Uterus (tissue), 3 donors: ENCODE measurements at regions not wholly inside any gene's neighbourhood (a gene's known extent, or its start where the extent isn't known, plus 50 kb on each side); places are given as distances from the start of the nearest gene placed in this dataset.

Experiments used
- DNase-seq, 2 donors: peaks; one replicate each; pipeline ENCODE4 v3.0.0-alpha.2; 2019 to 2020
- H3K27ac ChIP-seq, 2 donors: fragments of 200-600 bp; sonication (generic); 1 replicate in 1 of 2; 2 replicates in 1 of 2; pipeline ENCODE4 v1.5.1; 2016 to 2018
- H3K27me3 ChIP-seq, 2 donors: fragments of 200-600 bp; sonication (generic); one replicate each; pipeline ENCODE4 v1.5.1; 2018 to 2019; ENCODE audit warnings: control low read depth in 1 of 2
- H3K36me3 ChIP-seq, 2 donors: fragments of 200-600 bp; sonication (generic); one replicate each; pipeline ENCODE4 v1.5.1; 2019; ENCODE audit warnings: control low read depth in 1 of 2
- H3K4me1 ChIP-seq, 2 donors: fragments of 200-600 bp; sonication (generic); one replicate each; pipeline ENCODE4 v1.5.1; 2018 to 2019; ENCODE audit warnings: control low read depth in 1 of 2
- H3K4me3 ChIP-seq, 2 donors: fragments of 200-600 bp; sonication (generic); 1 replicate in 1 of 2; 2 replicates in 1 of 2; pipeline ENCODE4 v1.5.1; 2018 to 2019; ENCODE audit warnings: mild to moderate bottlenecking in 1 of 2
- H3K9me3 ChIP-seq, 2 donors: fragments of 200-600 bp; sonication (generic); one replicate each; pipeline ENCODE4 v1.5.1; 2019; ENCODE audit warnings: control low read depth in 1 of 2
- POLR2A ChIP-seq, 2 donors: fragments of 450-650 bp; IDR thresholded peaks; one replicate each; pipeline ENCODE4 v1.6.1; 2016; ENCODE audit warnings: antibody characterized with exemption in 2 of 2, mild to moderate bottlenecking in 1 of 2, moderate library complexity in 1 of 2
- intact Hi-C: fragments of 100-400 bp; cut with DNase I; formaldehyde crosslinking; loops from one replicate; pipeline ENCODE4 v1.15.1; 2023; ENCODE audit warnings: low total_unique reads
- TF ChIP-seq, protein P1 (sequence below), 4 experiments: fragments of 200-600 bp in 2 of 4; fragments of 450-650 bp in 2 of 4; sonication (generic) in 2 of 4; IDR thresholded peaks; one replicate each; pipeline ENCODE4 v1.5.1; 2016 to 2019; ENCODE audit warnings: antibody characterized with exemption in 4 of 4, mild to moderate bottlenecking in 2 of 4, moderate library complexity in 1 of 4
- donor health status: DM: yes; HTN: yes; CAD: no.

DNA sequence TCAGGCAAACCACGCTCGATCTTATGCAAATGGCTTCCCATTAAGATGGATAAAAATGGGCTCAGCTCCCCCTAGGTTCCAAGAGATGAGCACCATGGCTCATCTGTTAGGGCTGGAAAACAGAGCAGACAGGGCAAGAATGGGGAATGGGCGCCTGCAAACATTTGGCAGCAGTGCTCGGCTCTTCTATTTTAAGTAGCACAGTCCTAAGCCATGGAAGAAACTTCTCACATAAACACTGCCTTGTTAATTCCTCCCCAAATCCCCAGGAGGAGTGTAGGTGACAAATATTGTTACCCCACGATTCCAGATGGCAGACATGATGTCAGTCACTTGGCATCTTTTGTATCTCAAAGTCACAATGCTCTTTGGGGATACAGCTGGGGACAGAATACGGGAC lies 221.8 kb downstream of the ICE1 start:
- TF ChIP-seq POLR2A (IDR thresholded peaks at IDR 0.05): no peak
- TF ChIP-seq, protein P1, sequence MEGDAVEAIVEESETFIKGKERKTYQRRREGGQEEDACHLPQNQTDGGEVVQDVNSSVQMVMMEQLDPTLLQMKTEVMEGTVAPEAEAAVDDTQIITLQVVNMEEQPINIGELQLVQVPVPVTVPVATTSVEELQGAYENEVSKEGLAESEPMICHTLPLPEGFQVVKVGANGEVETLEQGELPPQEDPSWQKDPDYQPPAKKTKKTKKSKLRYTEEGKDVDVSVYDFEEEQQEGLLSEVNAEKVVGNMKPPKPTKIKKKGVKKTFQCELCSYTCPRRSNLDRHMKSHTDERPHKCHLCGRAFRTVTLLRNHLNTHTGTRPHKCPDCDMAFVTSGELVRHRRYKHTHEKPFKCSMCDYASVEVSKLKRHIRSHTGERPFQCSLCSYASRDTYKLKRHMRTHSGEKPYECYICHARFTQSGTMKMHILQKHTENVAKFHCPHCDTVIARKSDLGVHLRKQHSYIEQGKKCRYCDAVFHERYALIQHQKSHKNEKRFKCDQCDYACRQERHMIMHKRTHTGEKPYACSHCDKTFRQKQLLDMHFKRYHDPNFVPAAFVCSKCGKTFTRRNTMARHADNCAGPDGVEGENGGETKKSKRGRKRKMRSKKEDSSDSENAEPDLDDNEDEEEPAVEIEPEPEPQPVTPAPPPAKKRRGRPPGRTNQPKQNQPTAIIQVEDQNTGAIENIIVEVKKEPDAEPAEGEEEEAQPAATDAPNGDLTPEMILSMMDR (IDR thresholded peaks at IDR 0.05): no peak
- Histone ChIP-seq H3K36me3 (no peaks in the 10 kb centered on the region), H3K9me3 (no peaks in the 10 kb centered on the region), H3K4me3 (no peak overlapping the region), H3K4me1 (no peaks in the 10 kb centered on the region), H3K27ac (no peak overlapping the region), H3K27me3 (no peaks in the 10 kb centered on the region)
- DNase-seq: no peak
- intact Hi-C loops: no loop called here

DNA sequence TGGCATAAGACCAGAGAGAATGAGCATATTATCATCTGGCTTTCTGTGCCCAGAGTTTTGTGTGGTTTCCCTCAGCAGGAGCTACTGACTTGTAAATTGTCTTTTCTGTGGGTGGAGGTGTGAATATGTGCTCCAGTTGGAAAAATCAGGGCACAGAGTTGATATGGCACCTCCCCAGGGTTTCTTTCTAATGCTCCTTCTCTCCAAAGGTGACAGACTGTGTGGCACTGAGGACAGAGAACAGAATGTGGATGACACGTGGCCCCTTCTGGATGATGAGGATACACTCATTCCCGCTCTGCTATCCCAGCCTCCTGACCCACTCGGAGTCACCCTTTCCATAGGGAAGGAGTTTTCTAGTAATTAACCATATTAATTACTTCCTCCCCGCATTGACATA lies 221.0 kb downstream of the ICE1 start:
- Histone ChIP-seq H3K27ac (no peak overlapping the region), H3K4me3 (no peak overlapping the region), H3K9me3 (no peaks in the 10 kb centered on the region), H3K36me3 (no peaks in the 10 kb centered on the region), H3K4me1 (no peaks in the 10 kb centered on the region), H3K27me3 (no peaks in the 10 kb centered on the region)
- no peak for DNase-seq
- intact Hi-C loops: no loop called here
- TF ChIP-seq, protein P1 (IDR thresholded peaks at IDR 0.05): no peak
- no peak for TF ChIP-seq POLR2A (IDR thresholded peaks at IDR 0.05)

DNA sequence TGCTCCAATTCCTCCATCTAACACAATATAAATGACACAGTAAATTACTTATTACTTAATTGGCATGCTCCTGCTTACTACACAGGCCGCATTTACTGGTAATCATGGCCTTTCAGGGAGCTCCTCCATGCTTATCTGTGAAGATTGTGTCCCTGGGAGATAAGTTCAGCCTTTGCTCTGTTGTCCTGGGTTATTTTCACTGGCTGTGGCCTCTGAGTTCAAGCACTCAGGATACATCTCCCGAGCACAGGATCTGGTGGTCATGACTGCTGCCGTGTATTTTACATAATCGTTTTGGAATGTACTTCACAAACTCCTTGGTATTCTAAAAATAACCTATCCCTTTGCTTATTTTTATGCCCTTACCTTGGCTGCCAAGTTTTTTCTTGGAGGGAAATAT lies 215.7 kb downstream of the ICE1 start:
- Histone ChIP-seq H3K4me3 (no peak overlapping the region), H3K4me1 (peaks cover 0 to 6% of the 10 kb centered on the region in 2 donors), H3K9me3 (no peaks in the 10 kb centered on the region), H3K27me3 (no peaks in the 10 kb centered on the region), H3K27ac (peak overlapping the region; percentile 51 to 89), H3K36me3 (no peaks in the 10 kb centered on the region)
- intact Hi-C loops: no loop called here
- TF ChIP-seq, protein P1 (IDR thresholded peaks at IDR 0.05): no peak
- TF ChIP-seq POLR2A (IDR thresholded peaks at IDR 0.05): no peak
- DNase-seq: no peak

DNA sequence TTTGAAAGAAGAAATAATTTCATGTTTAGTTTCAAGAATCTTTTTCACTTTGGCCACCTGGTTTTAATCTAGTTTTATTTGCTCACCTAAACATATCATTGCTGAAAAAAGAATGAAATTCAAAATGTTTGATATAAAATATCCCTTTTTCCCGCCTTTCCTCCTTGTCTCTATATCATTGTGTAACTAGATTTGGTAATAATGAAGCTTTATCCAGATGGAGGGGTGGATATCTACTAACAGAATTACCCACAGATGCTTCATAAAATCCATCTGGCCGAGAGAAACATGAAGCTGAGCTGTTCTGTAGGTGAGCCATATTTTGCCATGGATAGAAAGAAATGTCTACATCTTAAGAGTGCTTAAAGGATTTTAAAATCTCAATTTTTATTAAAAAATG lies 214.7 kb downstream of the ICE1 start:
- intact Hi-C loops: no loop called here
- H3K36me3 ChIP-seq: no peaks in the 10 kb centered on the region
- no peaks in the 10 kb centered on the region for H3K9me3 ChIP-seq
- H3K27ac ChIP-seq: no peak overlapping the region
- H3K4me3 ChIP-seq: no peak overlapping the region
- peaks cover 0 to 6% of the 10 kb centered on the region in 2 donors for H3K4me1 ChIP-seq
- DNase-seq: no peak
- TF ChIP-seq, protein P1 (IDR thresholded peaks at IDR 0.05): no peak
- TF ChIP-seq POLR2A (IDR thresholded peaks at IDR 0.05): no peak
- H3K27me3 ChIP-seq: no peaks in the 10 kb centered on the region

DNA sequence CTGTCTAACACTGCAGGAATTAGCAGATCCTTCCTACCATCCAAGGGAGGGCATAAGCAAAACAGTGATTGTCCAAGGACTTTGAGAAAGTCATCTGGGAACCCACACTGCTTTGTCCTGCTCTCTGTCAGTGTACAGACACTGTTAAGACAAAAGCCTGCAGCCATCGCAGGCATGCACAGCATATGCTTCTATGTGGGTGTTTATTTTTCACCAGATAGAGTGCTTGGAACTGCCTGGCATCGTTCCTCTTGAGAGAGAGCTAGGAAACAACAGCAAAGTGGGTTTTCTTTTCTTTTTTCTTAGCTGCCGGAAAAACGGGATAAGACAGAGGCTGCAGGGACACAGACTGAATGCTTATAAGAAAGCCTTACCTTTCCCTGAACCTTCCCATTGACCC lies 212.3 kb downstream of the ICE1 start:
- intact Hi-C loops: no loop called here
- Histone ChIP-seq H3K27me3 (no peaks in the 10 kb centered on the region), H3K27ac (no peak overlapping the region), H3K9me3 (no peaks in the 10 kb centered on the region), H3K4me3 (no peak overlapping the region), H3K36me3 (no peaks in the 10 kb centered on the region), H3K4me1 (peaks cover 0 to 6% of the 10 kb centered on the region in 2 donors)
- no peak for TF ChIP-seq POLR2A (IDR thresholded peaks at IDR 0.05)
- TF ChIP-seq, protein P1 (IDR thresholded peaks at IDR 0.05): no peak
- DNase-seq: no peak
